ENCODE measurements at regions not wholly inside any gene's neighbourhood (a gene's known extent, or its start where the extent isn't known, plus 50 kb on each side); places are given as distances from the start of the nearest gene placed in this dataset.

DNA sequence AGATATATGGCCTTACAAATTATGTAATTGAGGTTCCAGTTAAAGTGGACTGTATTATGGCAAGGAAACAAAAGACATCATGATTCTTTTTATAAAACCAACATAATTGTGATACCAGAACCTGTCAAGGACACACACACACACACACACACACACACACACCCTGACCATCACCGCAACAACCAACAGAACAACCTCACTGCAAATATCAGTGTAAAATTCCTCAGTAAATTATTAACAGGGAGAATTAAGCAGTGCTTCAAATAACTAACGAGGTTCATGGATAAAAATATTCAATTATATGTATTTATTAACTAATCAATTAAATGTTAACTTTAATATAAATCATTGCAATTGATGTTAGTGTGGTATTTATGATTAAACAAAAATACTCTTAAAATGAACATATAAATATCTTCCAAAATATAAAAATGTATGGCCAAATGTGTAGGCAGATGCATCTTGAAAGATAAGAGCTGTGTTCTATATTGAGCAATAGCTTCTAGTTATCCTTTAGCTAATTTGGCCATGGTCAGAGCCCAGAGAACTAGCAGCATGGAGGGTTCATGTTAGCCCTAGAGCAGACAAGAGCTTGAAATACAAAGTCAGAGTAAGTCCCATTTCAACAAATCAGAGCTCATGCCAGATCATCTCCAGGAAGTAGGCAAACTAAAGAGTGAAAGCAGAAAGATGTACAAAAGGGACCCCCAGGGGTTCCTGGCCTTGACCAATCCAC is 280.5 kb upstream of the ADAMTS16 start:
- TF ChIP-seq, protein P1, sequence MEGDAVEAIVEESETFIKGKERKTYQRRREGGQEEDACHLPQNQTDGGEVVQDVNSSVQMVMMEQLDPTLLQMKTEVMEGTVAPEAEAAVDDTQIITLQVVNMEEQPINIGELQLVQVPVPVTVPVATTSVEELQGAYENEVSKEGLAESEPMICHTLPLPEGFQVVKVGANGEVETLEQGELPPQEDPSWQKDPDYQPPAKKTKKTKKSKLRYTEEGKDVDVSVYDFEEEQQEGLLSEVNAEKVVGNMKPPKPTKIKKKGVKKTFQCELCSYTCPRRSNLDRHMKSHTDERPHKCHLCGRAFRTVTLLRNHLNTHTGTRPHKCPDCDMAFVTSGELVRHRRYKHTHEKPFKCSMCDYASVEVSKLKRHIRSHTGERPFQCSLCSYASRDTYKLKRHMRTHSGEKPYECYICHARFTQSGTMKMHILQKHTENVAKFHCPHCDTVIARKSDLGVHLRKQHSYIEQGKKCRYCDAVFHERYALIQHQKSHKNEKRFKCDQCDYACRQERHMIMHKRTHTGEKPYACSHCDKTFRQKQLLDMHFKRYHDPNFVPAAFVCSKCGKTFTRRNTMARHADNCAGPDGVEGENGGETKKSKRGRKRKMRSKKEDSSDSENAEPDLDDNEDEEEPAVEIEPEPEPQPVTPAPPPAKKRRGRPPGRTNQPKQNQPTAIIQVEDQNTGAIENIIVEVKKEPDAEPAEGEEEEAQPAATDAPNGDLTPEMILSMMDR (IDR thresholded peaks at IDR 0.05): no peak
- TF ChIP-seq ZFX (IDR thresholded peaks at IDR 0.05; ENCODE audit: borderline replicate concordance): no peak

Data from 22Rv1 (cell line).